ENCODE measurements at regions not wholly inside any gene's neighbourhood (a gene's known extent, or its start where the extent isn't known, plus 50 kb on each side); places are given as distances from the start of the nearest gene placed in this dataset.

DNA sequence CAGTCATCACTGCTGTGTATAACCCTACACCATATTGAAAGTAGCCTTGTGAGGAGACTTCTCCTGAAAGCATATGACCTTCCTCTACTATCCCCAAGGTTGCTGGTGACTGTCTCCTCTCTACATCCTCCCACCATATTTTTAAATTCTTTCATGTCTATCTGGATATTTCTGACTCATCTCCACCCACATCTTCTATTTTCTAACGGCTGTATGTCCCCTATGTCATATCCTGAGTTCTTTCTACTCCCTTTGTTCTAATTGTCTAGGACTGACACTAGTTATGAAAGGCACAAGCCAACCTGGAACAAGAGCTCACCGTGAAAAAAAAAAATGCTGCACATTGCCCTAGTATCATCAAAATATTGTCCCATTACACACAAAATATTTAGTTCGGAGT, 218.3 kb upstream of the ZNF462 start:
- no peak overlapping the region for H3K4me3 ChIP-seq (ENCODE audit: low read depth, low read length)
- TF ChIP-seq, protein P1, sequence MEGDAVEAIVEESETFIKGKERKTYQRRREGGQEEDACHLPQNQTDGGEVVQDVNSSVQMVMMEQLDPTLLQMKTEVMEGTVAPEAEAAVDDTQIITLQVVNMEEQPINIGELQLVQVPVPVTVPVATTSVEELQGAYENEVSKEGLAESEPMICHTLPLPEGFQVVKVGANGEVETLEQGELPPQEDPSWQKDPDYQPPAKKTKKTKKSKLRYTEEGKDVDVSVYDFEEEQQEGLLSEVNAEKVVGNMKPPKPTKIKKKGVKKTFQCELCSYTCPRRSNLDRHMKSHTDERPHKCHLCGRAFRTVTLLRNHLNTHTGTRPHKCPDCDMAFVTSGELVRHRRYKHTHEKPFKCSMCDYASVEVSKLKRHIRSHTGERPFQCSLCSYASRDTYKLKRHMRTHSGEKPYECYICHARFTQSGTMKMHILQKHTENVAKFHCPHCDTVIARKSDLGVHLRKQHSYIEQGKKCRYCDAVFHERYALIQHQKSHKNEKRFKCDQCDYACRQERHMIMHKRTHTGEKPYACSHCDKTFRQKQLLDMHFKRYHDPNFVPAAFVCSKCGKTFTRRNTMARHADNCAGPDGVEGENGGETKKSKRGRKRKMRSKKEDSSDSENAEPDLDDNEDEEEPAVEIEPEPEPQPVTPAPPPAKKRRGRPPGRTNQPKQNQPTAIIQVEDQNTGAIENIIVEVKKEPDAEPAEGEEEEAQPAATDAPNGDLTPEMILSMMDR (IDR thresholded peaks at IDR 0.05; ENCODE audit: low read depth, low read length), result no peak

DNA sequence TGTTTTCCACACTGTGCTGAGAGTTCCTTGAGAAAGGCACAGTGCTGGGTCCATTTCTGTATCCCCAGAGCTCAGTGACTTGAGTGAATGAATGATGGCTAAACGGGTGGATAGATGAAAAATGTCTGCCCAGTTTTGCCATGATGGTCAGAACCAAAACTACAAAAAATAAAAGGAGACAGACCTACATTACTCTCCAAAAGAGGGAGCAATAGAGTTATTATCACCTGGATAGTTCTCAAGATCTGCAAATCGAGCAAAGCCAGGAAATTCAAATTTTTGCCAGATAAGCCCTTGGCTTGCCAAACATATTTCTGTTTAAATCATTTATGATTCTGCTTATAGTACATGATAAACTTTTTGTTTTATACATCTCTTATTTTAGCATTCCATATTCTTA, 214.2 kb upstream of the ZNF462 start:
- TF ChIP-seq, protein P1 (IDR thresholded peaks at IDR 0.05; ENCODE audit: low read depth, low read length), result no peak
- no peak overlapping the region for H3K4me3 ChIP-seq (ENCODE audit: low read depth, low read length)

DNA sequence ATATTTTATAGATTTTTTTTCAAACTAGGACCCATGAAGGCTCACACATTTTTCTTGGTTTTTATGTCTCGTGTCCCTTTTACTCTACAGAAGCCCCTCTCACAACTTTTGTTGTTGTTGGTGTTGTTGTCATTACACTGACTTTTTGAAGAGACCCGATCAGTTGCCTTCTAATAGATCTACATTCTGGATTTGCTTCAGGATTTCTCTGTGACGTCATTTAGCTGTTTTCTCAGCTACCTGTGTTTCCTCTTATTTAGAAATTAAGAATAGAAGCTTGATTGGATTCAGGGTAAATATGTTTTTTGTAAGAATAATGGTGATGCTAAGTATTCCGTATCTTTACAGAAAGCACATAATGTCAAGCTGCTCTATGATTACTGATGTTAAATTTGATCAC, 213.3 kb upstream of the ZNF462 start:
- H3K4me3 ChIP-seq (ENCODE audit: low read depth, low read length), result no peak overlapping the region
- TF ChIP-seq, protein P1 (IDR thresholded peaks at IDR 0.05; ENCODE audit: low read depth, low read length), result no peak

DNA sequence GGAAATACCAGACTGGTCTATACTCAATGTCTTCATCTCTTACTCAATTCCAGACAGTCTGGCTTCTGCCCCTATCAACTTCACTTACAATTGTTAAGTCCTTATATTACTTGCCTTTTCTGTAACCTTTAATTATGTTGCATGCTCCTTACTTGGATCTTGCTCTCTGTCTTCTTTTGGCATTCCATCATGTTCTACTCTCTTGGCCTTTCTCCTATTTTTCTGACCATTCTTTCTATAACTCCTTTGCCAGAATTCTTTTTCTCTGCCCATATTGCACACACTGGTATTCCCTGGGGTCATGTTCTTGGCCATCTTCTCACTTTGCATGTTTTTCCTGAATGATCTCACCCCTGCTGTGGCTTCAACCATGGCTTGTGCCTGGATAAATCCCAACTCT, 209.8 kb upstream of the ZNF462 start:
- no peak overlapping the region for H3K4me3 ChIP-seq (ENCODE audit: low read depth, low read length)
- TF ChIP-seq, protein P1 (IDR thresholded peaks at IDR 0.05; ENCODE audit: low read depth, low read length), result no peak

DNA sequence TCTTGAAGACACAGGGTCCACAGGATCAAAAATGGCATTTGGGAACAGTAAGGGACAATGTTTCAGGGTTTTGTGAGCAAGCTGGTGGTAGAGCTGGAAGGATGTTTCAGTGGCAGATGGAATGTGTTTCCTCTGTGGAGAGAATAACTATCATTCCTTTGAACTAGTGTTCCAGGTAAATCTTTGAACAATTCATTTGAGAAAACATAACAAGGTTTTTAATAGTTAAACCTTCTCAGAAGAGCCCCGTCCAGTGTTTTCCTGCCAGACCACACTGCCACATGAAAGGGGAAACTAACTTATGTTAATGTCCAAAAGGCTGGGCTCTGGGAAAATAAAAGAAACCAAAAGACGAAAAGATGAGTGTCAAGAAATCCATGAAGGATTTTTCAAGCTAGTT, 207.0 kb upstream of the ZNF462 start:
- TF ChIP-seq, protein P1 (IDR thresholded peaks at IDR 0.05; ENCODE audit: low read depth, low read length), result no peak
- no peak overlapping the region for H3K4me3 ChIP-seq (ENCODE audit: low read depth, low read length)

DNA sequence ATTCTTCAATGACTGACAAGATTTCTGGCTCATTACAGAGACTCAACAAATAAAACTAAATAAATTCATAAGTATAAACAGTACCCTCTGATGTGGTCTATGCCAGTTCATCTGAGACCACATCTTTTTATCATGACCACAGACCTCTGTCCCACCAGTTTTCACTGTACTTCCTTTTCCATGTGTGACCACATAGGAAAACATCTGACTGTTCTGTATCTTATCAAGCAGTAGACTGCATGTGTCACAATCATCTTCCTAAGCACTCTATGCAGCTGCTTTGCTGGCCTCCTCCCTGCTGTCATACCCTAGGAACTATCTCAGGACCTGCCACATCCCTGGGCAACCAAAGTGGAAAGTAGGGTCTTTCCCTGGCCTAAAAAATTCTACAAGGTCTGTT, 205.0 kb upstream of the ZNF462 start:
- H3K4me3 ChIP-seq (ENCODE audit: low read depth, low read length), result no peak overlapping the region

DNA sequence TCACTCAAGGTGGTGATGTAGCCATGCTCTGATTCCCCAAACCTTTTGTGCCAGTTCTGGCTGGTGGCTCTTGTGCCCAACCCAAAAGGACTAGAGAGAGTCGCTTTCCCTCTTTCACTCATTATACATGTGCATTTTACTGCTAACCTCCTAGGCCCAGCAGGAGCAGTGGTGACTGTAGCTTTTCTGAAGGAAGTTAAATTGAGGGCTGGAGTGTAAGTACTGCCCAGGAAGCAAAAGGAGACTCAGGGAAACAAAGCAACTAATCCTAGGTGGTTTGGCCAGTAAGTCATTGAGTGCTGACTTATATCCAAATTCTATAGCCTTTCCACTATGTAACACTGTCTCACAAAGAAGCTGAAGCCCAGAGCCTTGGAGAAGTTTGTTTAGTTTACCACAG, 194.4 kb upstream of the ZNF462 start:
- H3K4me3 ChIP-seq (ENCODE audit: low read depth, low read length), result no peak overlapping the region
- TF ChIP-seq, protein P1 (IDR thresholded peaks at IDR 0.05; ENCODE audit: low read depth, low read length), result no peak

More for the DNA sequence above, 205.0 kb upstream of the ZNF462 start:
- TF ChIP-seq, protein P1 (IDR thresholded peaks at IDR 0.05; ENCODE audit: low read depth, low read length), result no peak

Data from WI38 (cell line).